Left renal cortex interstitium (tissue), 4 donors: ENCODE measurements at regions not wholly inside any gene's neighbourhood (a gene's known extent, or its start where the extent isn't known, plus 50 kb on each side); places are given as distances from the start of the nearest gene placed in this dataset.
"Not testable (repeated sequence)": the region's sequence is repeated elsewhere in the genome, so short reads cannot be mapped to it uniquely, and the experiment has no call there.

ENCODE experiments used
- DNase-seq, 4 donors: peaks; one replicate each; pipeline ENCODE4 v3.0.0-alpha.2; 2013; ENCODE audit warnings: low read depth in 4 of 4, low spot score in 2 of 4, missing footprints in 1 of 4

DNA sequence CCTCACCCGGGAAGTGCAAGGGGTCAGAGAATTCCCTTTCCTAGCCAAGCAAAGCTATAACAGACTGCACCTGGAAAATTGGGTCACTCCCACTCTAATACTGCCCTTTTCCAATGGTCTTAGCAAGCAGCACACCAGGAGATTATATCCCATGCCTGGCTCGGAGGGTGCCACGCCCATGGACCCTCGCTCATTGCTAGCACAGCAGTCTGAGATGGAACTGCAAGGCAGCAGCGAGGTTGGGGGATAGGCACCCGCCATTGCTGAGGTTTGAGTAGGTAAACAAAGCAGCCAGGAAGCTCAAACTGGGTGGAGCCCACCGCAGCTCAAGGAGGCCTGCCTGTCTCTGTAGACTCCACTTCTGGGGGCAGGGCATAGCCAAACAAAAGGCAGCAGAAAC, 386.5 kb downstream of the CENPW start:
- DNase-seq, result not testable (repeated sequence)

DNA sequence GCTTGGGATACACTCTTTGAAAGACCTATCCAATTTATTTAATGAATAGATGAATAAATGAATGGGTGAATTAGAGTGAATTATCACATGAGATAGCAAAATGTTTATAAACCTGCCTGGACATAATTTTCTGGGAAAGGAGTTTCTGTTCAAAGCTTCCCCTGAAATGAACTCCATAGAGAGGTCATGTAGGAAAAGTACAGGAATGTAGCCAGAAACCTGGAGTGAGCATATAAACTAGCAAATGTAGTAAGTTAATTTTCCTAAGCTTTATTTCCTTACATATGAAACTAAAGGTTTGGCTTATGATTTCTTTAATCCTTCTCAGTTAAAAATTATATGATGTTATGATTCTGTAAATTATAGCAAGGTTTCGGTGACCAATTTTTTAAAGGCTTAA, 380.3 kb upstream of the RSPO3 start:
- no peak for DNase-seq

DNA sequence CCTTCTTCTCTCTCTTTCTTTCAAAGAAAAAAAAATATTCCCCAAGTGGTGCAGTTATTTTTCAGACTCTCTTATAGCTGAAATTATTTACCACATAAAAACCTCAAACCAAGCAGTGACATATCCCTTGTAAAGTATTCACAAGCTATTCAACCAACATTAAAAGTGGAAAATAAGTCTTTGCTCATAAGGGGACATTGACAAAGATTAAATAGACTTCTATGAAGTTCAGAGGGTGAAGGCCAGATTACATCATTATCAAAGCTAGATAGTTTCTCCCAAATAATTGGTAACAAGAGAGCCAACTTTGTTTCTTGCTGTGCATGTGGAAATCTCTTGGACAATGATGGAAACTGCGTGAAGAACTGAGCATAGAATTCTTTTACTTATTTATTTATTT, 379.8 kb upstream of the RSPO3 start:
- no peak for DNase-seq

DNA sequence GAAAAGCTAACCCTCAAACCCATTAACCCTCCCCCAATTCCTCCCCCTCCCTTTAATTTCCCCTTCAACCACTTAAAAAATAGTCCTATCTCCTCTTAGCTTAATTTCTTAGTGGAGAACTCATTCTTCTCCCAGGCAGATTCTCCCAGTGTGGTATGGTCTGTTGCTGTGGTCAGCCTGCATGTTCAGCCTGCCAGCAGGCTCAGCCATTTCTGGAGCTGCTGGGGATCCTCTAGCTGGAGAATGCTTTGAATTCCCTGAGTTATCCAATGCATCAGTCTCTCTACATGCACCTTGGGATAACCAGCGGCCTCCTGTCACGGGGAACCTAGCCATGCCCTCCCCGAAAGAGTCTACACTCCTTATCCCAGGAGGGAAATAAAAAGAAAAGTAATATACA, 375.4 kb upstream of the RSPO3 start:
- DNase-seq, result no peak

DNA sequence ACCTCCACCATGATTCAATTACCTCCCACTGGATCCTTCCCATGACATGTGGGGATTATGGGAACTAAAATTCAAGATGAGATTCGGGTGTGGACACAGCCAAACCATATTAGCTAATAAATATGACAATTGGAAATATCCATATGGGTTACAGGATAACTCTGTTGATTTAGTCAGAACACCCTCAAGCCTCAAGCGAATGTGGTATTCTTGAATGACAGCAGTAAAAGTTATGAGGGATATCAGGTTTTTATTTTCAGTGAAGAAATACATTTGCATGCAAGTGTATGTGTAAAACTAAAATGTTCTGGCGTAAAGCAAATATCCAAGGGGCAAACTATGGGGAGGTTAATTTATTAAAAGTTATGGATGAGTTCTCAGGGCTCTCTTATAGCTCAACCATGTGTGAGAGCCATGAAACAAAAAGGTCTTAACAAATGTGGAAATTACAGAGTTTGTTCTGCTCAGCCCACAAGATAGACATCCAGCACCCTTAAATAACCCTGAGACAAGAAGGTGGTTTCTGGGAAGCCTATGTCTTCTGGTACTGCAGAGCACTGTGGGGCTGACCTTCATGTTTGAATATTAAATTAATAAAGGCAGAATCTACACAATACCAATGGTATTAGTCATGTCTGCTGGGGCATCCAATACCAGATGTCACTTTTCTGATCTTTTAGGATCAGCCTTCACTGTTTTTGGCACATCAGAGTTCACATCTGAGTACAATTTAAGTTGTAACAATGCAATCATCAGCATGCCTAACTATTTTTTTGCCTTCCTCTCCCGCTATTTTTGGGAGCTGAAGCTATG, 370.5 kb upstream of the RSPO3 start:
- DNase-seq, result no peak

DNA sequence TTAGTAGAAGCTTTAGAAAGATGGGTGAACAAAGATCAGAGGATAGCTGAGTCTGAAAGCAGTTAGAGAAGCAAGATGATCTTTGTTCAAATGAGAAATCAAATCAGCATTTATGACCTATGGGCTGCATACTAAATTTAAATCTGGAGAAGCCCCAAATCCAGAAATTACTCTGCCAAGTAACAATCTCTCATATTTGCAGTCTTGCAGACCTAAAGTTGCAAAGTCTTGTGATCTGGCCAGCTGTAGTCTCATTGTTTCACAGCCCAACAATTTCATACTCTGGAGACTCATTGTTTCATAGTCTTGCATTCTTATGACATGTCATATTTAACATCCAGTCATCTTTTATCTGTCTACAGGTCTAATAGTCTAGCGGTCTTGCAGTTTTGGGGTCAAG, 364.9 kb upstream of the RSPO3 start:
- DNase-seq, result no peak

DNA sequence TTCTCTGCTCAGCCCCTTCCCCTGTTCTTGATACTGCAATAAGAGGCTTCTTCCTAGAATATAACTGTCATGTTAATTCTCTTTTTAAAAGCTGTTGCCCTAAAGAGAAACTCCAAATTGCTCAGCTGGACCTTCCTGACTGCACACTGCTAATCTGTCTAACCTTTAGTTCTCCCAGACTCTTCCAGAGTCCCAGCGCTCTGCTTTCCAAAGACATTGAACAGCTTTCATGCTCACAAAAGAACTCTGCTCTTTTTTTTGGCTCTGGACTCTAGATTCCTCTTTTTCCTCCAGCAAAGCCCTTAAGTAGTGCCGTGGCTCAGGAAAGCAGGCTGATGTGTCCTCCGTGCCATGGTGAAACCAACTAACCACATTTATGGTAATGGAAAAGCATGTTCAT, 356.6 kb upstream of the RSPO3 start:
- no peak for DNase-seq

DNA sequence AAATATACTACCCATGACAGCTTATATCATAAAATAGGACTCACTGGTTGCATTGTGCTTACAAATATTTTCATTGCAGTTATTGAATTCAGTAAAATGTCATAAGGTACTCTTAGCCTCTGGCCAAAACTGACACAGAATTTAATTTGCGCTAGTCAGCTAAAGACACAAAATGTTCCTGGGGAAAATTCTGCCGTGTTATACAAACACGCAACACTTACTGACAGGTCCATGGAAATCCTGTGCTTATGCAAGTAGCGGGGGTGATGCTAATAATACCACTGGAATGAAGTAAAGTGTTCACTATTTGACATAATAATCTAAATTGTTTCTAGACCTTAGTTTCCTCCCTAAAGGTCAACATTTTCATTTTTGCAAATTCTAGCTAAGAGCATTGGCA, 354.4 kb upstream of the RSPO3 start:
- DNase-seq, result no peak

DNA sequence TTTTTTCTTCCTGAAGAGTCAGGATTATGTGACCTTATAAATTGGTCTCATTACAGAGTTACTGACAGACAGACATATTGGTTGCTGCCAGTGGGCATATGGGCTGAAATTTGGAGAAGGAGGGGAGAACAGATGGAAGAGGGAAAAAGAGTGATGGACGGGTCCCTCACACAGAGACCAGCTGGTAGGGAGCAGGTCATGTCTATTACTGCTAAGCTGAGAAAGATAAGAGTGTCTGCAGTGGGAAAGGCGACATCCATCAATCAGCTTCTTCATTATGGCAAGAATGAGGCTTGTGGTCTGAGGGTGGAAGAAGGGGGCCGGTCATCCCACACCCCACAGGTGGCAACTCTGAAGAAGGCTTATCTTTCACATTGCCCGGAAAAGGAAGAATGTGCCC, 353.8 kb upstream of the RSPO3 start:
- no peak for DNase-seq

DNA sequence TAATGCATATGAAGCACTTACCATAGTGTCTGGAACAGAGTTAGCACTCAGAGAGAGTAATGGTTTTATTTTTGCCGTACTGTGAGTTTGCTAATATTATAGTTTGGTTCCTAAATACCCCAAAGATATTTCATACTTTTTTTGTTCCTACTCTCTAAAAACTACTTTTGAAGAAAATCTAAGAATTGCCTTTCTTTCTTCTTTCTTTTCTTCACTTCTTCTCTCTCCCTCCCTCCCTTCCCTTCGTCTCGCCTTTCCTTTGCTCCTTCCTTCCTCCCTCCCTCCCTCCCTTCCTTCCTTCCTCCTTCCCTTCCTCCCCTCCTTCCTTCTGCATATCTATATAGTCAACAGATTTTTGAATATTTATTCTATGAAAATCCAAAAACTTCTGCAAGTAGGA, 351.7 kb upstream of the RSPO3 start:
- no peak for DNase-seq

DNA sequence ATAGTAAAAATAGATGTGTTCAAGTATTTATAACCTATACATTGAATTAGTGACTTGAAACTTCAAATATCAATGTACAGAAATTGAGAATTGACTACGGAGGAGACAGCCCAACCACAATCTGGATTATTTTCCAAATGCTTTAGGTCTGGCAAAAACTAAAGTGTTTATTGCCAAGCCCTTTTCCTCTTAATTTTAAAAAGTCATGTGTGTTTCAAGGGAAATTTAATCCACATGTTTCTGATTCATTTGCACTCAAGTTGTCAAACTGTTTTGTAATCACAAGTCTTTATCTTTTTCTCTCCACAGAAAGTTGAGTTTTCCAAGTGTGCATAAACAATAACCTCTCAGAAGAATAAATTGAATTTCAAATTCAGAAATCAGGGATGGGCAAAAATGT, 350.8 kb upstream of the RSPO3 start:
- no peak for DNase-seq

DNA sequence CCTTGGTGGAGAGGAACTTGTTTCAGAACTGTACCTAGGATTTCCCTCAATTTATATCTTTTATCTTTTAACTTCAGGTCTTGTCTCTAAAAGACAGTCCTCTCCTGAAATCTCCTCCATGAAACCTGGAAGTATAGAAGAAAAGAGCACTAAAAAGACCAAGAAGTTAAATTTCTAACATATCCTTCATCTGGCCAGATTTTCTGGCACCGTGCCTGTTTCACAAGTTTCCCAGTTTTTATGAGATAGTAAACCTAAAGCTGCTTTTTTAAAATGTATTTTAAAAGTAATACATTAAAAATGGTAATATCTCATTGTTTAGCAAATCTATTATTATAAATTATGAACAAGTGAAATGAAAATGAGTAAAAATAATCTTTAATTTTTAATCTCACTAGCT, 348.3 kb upstream of the RSPO3 start:
- DNase-seq, result no peak

DNA sequence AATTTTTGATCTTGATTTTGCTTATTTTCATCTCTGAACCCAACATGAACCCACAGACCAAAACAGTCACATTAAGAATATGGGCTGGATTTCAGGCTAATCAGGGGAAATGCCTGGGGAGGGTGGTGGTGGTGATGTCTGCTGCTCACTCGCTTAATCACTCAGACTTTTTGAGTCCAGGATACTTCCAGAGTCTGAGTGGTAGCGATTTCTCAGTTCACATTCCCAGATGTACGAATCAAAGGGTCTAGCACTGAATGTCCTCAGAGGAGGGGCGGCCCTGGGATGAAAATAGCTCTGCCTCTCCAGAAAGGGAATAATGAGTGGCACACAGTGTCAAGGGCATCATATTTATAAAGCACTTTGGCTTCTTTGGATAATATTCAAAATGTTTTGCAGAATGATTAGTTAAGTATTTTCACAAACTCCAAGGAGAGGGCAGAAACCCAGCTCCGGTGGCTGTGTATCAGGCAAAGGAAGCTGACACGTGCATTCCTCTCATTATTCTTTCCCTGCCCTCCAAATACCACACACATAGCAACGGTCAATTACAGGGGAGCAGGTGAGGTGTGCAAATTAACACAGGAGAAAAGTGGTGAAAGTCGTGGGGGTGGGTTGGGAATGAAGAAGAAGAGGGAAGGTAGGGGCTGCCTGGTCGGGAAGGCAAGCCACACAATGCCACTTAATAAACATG, 345.2 kb upstream of the RSPO3 start:
- no peak for DNase-seq

DNA sequence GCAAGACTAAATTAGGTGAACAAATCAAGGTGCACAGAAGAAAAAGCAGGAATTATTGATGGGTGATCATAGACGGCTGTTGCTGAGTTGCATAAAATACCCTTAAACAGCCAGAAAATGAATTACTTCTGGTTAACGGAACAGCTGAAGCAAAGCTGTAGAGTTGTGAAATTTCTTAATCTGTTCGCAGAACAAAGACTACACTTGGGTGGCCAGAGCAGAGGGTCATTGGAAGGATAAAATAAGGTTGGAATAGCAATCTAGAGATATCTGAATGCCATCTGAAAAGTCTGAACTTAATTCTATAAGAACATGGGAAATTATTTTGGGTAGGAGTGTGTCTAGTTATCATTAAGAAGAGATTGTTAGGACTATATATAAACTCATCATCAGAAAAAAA, 339.1 kb upstream of the RSPO3 start:
- DNase-seq, result no peak

DNA sequence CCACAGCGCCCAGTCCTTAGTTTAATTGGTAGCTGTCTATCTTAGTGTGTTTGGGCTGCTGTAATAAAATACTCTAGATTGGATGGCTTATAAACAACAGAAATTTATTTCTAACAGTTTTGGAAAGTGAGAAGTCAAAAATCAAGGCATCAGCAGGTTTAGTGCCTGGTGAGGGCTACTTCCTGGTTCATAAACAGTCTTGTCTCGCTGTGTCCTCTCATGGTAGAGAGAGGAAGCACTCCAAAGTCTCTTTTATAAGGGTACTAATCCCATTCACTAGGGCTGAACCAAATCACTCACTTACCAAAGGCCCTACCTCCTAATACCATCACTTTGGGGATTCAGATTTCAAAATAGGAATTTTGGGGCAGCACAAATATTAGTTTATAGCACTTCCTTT, 336.9 kb upstream of the RSPO3 start:
- no peak for DNase-seq

DNA sequence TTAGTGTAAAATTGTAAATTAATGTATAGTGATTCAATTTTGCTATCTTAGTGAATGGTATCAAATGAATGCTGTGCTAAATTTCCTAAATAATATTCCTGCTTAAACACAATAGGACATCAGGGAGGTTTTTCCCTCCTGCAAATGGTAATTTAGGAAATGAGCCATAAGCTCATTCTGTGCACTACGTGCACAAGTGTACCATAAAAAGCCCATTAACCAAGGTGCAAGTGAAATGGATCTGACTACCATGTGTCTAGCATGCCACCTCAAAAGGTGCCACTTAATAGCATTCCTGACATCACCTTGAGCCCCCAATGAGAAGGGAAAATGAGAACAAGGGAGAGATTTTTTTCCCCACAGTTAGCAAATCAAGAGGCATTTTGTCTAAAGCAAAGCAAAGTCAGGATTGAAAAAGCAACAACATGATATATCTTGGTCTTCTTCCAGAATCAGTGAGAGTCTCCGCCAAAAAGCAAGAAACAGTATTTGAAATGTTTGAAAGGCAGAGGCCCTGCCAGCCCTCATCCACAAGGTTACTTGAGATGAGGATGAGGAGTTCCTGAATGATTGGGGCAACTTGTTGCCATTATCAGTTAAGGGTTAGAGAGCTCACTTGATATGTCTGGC, 334.2 kb upstream of the RSPO3 start:
- no peak for DNase-seq

DNA sequence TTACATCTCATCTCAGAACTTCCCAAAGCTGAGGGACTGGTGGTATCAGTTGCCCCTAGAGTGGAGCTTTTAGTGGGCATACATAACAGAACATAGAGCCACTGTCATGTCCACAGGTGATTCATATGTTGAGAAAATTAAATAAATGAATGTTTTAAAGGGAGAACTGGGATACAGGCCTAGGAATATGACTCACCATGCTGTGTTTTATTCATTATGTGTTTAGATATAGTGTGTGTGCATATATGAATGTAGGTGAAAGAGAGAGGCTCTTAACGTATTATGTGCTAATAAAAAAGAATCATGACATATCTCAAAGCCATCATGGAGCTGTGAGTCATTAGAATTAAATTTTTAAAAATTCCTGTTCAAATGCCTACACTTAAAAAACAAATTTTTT, 332.2 kb upstream of the RSPO3 start:
- no peak for DNase-seq

DNA sequence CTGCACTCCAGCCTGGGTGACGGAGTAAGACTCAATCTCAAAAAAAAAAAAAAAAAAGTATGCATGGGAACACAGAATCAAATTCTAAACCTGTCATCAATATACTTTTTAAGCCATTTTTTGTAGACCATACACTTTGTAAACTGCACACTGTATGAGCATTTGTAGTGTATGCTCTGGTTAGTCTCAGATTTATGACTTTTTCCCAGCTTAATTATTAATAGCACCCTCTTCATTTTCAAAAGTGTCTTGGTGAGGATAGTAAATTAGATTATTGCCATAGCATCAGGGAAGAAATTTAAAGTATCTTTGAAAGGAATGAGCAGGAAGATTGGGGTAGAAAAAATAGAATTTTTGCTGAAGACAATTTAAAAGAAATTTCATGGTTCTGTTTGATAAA, 330.8 kb upstream of the RSPO3 start:
- DNase-seq, result no peak

DNA sequence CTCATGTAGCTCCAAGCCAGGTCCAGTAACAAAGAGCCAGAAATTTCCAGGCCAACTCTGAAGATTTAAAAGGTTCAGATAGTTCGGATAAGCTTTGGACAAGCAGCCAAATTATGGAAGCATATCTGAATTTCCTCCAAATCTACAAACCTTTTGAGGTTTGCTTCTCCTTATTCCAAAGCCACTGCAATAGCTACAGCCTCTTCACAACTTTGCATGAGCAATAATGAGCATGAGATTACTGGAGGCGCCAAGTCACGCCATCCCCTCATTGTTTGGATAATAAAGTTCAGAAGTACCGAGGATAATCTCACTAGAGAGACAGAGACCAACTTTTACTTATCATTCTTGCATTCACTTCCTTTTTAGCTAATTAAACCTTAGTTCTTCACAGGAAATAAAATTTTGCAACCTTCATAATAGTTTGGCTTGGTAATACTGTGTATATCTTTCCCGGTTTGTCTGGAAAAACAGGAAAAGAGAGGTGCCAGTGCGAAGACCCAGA, 329.6 kb upstream of the RSPO3 start:
- DNase-seq, result no peak

DNA sequence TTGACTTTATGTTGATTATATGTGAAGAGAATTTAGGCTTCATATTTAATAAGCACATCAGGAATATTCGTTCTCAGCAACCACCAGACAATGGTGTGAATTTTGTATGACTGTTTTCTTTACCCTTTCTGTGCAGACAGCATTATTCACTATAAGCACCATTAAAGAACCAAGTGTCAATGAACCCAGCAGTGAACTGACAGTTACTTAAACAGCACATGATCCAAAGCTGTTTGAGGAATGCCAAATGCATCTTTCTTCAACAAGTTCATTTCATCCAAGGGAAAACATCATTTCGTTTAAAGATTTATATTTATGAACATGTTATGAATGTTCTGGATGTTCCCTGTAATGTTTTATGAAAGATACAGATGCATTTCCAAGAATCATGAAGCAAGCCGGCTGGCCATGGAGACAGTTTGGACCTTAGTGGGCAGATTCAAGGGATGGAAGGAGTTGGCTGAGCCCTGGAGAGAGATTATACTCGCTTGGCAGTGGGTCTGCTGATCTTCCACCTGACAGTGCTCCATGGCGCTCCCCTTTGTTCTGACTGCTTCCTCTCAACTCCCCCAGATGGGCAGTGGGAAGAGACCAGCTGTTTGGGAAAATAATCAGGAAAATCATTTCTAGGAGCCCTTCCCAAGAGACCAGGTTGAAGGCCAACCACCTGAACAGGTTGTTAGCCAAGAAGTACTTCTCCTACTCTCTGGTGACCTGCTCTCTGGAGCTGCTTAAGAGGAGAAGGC, 326.0 kb upstream of the RSPO3 start:
- no peak for DNase-seq

DNA sequence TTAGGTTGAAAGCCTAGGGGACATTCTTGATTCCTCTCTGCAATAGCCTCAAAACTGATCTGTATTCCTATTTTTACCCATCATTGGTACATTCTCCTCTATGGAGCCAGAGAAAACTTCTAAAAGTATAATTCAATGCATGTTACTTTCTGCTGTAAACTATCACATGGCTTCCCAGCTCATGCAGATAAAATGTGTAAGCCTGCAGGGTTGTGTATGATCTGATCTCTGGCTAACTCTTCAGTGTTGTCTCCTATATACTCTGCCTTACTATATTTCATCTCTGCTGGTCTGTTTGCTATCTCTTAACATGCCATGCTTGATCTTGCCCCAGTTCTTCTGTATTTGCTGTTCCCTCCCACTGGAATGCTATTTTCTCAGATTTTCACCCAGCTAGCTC, 323.3 kb upstream of the RSPO3 start:
- no peak for DNase-seq
